Hepatic stellate cell (primary cell): ENCODE measurements at regions not wholly inside any gene's neighbourhood (a gene's known extent, or its start where the extent isn't known, plus 50 kb on each side); places are given as distances from the start of the nearest gene placed in this dataset.

ENCODE experiments used
- DNase-seq: peaks from one replicate; pipeline ENCODE4 v3.0.0; 2011; ENCODE audit warnings: low spot score

DNA sequence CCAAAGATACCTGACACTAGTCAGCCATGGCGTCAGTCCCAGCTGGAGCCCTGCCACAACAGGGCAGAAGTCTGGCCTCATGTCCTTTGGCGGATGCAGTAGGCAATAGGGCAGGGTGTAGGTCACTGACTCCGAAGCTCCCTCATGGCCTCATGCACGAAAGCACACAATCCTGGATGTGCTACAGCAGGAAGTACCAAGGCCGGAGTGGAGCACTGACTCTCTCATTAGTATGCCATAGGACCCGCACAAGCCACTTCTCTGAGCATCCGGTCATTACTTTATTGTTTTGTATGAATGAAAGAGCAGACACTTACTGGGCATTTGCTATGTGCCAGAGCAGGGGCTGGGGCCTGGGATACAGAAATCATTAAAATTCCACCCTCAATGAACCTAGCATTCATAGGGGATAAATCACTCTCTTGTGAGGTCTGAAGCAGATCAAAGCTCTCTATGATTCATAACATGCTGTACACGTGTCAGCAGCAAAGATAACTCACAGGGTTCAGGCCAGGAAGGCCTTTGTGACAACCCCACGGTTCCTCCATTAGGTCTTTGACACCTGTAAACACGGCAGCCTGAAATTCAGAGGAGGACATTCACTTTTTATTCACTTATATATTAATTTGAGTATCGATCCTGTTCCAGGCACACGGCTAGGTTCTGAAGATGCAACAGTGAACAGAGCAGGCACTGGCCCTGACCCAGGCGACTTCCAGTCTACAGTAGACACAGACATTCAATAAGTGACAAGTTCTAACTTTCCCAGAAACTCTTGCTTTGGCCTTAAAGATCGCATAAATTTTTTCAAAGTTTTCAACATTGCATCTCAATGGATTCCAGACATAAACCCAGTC, 357.9 kb upstream of the USP24 start:
- peak; percentile 34 for DNase-seq

DNA sequence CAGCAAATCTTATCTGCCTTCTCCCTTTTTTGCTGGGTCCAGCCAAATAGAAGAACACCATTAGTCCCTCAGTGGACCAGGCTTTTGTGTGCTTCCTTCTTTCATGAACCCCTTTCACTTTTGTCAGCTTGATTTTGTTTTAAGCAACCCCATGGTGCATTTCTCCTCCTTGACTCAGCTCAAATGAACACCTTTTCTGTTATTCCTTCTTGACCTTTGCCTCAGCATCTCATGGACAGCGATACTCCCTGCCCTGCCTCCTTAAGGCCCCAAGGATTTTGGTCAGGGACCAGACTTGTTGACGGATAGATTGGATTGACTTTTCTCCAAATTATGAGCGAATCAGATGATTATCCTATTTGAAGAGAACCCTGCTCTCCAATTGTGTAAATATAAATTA, 356.6 kb upstream of the USP24 start:
- DNase-seq, result peak; percentile 50

DNA sequence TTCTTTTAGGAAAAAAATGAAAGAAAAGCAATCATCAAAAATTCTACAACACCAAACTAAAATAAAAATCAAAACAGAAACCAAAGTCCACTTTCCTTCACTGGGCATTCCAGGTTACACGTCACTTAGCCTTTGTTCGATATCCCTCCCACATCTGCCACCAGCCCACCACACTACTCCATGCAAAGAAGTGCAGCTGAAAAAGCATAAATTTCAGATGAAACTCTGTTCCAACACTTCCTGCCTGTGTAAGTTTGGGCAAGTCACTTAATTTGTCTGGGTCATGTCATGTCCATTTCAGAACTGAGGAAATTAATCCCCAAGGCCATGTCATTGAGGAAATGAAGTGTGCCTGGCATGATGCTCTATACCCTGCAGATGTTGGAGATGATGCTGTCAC, 354.3 kb upstream of the USP24 start:
- DNase-seq, result no peak

DNA sequence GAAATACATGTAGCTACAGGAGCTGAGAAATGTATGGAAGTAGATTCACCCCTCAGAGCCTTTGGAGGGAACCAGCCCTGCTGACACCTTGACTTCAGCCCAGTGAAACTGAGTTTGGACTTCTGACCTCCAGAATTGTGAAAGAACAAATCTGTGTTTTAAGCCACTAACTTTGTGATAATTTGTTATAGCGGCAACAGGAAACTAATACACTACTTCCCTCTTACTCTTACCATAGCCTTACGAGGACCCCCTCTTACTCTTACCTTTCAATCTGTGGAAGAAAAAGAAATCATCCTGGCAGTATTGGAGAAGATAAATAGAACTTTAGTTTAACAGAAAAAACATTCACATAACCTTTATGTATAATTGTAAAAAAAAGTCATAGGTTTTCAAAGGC, 353.6 kb upstream of the USP24 start:
- DNase-seq, result no peak

DNA sequence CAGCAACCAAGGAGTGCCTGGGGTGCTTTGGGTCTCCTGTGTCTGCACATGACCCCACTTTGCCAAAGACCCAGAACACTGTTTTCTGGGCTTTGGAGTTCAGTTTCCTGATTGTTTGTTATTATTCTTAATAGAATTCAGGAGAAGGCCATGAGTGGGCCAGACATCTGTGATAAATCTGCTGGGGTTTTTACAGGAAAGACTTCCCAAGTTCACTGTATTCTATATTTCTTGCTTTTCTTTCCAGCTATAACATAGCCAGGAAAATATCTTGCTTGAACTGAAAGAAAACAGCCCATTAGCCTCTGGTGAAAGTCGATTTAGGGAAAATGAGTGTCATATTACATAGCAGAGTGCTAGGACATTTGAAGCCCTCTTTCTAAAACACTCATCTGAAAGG, 345.1 kb upstream of the USP24 start:
- no peak for DNase-seq

DNA sequence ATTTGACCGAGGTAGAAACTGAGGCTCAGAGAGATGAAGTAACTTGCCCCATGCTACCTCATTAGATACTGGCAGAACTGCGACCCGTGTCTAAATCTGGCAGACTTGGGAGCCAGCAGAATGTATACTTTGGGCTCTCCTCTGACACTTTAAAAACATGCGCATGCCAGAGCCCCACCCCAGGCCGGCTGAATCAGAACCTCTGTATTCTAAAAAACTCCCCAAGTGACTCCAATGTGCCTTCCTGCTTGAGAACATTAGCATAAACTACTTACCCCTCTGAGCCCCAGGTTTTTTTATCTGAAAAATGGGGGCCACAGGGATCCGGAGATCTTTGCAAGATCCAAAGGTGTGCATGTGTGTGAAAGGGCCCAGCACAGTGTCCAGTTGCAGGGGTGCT, 344.7 kb upstream of the USP24 start:
- no peak for DNase-seq

DNA sequence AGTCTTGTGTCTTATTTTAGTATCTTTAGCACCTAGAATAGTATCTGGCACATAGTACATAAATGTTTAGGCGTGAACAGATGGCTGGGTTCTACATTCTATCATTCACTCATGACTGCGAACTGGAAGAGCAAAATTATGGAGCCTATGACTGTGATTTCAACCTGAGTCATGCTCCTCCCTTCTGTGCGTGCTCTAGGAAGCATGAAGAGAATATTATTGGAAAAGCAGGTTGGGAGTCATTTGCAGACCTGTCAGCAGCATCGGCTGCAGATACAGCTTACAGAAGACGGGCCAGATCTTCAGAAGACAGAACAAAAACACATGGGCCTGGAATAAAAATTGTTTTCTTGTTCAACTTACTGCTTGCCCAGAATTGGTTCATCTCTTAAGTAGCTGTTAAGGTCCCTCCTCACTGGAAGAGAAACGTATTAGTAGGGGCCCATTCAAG, 344.0 kb upstream of the USP24 start:
- no peak for DNase-seq

DNA sequence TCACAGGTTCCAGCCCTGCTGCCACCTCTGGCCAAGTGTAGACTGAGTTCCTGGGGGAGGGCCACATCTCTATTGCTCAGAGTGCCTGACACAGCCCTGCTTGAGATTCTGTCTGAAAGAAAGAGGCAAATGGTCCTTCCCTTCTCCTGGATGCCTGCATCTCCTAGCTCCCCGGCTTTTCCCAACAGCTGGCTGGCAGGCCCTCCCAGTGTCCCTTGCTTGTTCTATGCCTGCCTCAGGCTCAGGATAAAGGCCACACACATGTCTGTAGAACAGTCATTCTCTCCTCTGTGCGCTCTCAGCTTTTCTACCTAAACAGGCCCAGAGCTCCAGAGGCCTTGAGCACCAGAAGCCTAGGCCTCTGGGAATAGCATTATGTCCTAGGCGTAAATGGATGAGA, 343.4 kb upstream of the USP24 start:
- no peak for DNase-seq

DNA sequence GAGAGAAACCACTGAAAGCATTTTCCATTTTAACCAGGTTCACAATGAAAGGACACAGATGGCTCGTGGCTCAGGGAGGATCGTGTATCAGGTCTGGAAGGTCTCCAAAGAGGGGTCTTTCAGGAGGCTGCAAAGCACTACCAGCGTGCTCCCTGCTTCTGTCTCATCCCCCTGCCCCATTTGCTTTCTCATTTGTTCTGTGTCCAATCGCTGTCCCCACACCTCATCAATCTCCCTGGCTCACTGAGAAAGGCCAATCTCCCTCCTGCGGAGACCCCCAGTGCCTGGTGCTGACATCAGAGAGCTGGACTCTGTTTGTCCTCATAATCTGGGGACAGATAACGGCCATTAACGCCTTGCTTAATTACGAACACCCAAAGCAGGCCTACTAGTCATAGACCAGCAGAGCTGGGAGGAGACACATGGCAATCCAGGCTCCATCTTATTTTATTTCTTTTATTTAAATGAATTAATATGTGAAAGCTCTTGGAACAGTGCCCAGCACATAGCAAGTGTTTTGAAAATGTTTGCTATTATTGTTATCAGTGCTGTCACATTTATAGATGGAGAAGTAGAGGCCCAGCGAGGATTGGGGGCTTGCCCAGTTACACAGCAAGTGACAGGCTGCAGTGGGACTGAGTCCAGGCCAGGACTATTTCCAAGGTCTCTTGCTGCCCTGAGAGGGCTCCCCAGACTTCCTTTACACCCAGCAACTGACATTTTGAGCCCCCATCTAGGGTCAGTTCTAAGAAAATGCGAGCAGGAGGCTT, 341.0 kb upstream of the USP24 start:
- DNase-seq, result no peak

DNA sequence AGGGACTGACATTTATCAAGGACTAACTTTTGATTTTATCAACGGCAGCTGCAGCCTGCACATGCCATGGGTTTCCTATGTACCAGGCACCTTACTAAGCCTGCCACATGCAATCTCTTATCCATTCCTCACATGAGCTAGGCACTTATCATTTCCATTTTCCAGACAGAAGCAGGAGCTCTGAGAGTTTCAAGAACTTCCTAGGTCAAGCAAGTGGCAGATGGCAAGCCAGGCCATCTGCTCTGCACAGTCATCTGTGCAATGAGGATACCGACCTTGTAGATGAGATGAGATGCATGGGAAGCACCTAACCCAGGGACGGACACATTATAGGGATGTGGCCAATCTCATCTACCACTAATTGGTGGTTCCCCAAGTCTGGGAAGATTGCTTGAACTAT, 339.4 kb upstream of the USP24 start:
- DNase-seq, result no peak

DNA sequence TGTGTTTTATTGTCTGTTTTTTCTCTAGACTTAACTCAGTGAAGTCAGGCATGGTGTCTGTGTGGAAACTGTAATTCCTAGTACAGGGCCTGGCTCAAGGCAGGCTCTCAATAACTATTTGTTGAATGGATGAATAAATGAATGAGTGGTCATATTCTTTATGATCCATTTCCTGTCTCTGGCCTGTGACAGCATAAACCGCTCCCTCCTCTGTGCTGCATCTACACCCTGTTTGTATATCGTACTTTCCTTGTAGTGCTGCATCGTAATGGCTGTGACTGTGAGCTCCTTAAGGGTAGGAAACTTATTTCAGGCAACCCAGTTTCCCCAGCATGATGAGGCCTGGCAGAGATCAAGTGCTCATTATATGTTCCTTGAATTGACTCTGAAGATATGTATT, 337.5 kb upstream of the USP24 start:
- no peak for DNase-seq

DNA sequence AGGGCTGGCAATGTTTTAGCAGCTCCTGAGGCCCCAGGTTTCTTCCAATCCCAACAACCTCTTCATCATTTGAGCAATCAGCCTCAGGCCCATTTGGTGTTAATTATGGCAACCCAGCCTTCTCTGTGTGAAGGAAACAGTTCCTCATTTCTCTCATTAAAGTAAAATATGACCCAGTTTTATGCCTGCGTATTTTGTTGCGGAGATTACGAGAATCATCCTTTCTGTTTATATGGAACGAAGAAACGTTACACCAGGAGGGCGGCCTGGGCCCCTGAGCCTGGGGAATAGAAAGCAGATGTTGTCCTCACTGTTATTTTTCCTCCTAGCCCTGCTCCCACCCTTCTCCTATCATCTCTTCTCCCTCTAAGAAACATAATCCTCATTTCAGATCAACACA, 332.2 kb upstream of the USP24 start:
- no peak for DNase-seq

DNA sequence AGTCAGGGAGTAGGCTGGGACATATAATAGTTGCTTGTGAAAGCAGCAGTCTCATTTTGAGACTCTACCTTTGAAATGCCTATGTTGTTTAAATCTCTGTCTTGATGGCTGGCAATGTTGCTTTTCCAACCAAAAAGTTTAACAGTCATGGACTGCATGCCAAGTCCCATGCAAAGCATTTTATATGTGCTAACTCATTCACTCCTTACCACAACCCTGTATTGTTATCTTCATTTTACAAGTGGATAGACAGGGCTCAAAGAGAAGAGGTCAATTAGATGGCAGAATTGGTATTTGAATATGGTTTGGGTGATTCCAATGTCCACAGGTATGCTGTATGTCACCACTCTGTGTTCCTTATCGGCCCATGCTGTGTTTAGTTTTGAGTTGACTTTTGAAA, 331.4 kb upstream of the USP24 start:
- DNase-seq, result no peak

DNA sequence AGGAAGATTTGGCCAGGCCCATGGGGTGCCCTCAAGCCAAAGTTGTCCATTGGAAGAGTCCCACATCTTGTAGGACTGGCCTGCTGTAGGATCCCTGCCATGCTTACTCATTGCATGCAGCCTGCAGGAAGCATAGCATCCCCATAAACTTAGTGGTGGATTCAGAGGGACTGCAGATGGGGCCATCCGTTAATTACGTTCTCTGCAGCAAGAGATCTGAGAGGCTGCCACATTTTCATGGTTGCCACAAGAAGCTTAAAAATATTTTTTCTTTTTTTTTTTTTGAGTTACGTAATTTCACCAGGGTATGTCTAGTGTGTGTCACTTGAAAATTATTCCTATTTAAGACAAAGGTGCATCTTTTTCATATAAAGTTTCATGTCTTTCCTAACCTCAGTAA, 329.7 kb upstream of the USP24 start:
- no peak for DNase-seq

DNA sequence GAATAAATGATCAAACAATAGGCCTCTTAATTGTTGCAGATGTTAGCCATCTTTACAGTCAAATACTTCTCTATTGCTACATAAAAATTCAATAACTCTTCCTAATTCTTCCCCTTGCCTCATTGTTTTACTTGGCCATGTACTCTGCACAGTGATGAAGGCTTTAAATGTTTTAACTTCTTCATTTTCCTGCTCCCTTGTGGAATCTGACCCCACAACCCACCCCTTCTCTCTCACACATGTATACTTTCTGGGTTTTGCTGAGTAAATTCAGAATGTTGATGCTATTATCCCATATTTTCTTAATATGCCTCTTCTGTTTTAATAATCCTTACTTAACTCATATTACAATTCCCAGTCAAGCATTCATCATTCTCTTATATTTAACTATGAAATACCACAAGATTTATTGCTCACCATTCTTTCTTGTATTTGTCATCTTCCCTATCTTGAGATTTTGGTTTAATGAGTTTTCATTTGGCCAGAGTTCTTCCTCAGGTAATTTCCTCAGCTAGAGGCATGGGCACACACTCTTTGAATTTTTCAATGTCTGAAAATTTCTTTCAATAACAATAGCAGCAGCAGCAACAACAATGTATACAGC, 327.8 kb upstream of the USP24 start:
- DNase-seq, result peak; percentile 31

DNA sequence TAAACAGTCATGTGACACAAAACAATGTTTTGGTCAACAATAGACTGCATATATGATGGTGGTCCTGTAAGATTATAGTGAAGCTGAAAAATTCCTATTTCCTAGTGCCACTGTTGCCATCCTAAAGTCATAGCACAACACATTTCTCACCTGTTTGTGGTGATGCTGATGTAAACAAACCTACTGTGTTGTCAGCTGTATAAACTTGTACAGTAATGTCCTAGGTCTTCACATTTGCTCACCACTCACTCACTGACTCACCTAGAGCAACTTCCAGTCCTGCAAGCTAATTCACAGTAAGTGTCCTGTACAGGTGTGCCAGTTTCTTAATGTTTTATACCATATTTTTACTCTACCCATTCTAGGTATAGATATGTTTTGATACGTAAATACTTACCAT, 326.1 kb upstream of the USP24 start:
- DNase-seq, result no peak

DNA sequence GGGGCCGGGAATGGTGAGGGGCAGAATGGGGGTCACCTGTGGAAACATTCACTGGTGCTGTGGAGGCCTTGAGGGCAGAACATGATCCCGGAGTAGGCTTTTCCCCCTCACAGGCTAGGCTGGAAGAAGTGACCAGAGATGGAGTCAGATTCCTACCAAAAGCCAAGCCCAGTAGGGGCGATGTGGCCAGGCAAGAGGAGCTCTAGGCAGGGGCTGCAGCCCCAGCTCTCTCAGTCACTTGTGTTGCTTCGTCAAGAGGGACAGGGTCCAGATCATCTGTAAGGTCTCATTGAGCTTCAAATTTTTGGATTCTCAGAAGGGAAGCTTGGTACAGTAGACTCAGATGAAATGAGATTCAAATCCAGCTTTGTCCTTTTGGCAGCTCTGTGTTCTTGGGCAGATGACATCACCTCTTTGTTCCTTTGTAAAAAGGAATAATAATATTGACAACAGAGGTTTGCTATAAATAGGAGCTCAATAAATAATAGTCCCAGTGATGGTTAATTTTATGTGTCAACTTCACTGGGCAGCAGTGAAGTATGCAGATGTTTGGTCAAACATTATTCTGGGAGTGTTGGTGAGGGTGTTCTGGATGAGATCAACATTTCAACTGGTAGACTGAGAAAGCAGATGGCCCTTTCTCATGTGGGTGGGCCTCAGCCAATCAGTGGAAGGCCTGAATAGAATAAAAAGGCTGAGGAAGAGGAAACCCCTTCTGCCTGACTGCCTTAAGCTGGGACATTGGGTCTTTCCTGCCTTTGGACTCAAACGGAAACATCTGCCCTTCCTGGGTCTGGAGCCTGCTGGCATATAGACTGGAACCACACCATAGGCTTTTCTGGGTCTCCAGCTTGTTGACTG, 324.7 kb upstream of the USP24 start:
- no peak for DNase-seq

DNA sequence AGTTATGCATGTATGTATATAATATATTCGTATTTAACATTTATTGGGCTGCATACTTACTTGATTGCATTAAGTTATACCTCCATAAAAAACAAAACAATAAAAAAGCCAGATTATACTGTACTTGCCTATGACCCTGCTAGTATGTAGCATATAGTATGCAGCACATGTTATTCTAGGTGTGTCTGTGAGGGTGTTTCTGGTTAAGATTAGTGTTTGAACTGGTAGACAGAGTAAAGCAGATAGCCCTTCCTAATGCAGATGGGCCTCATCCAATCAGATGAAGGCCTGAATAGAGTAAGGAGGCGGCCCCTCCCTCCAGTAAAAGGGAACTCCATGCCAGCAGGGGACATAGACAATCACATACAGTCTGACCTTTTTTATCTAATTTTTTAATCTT, 323.3 kb upstream of the USP24 start:
- no peak for DNase-seq

DNA sequence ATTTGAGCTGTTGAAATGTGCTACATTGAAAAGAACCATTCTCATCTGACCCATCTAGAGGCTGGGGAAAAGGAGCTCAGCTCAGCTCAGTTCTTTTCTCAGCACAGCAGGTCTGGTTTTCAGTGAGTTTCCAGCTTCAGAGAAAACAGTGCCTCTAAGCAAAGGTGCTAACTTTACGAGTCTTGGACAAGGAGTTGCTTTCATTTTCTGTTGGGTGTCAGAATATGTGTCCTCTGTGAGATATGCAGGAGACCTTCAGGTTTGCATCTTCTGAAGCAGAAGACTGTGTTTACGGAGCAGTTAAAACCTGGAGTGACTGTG, 321.3 kb upstream of the USP24 start:
- no peak for DNase-seq

DNA sequence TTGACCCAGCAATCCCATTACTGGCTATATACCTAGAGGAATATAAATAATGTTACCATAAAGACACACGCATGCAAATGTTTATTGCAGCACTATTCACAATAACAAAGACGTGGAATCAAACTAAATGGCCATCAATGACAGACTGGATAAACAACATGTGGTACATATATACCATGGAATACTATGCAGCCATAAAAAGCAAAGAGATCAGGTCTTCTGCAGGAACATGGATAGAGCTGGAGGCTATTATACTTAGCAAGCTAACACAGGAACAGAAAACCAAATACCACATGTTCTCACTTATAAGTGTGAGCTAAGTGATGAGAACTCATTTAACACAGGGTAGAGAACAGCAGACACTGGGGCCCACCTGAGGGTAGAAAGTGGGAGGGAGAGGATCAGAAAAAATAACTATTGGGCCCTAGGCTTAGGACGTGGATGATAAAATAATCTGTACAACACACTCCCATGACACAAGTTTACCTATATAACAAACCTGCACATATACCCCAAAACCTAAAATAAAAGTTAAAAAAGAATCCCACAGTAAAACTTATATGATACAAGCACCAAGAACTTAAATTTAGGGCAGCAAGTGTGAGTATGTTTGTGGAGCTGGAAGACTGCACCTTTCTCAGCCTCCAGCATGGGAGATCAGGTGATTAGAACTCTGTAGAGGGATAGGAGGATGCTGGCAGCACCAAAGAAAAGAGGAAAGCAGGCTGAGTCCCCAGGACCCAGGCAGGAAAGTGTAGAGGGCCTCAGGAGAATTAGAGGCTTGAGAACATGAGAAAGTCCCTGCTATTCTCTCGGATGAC, 320.8 kb upstream of the USP24 start:
- DNase-seq, result no peak

DNA sequence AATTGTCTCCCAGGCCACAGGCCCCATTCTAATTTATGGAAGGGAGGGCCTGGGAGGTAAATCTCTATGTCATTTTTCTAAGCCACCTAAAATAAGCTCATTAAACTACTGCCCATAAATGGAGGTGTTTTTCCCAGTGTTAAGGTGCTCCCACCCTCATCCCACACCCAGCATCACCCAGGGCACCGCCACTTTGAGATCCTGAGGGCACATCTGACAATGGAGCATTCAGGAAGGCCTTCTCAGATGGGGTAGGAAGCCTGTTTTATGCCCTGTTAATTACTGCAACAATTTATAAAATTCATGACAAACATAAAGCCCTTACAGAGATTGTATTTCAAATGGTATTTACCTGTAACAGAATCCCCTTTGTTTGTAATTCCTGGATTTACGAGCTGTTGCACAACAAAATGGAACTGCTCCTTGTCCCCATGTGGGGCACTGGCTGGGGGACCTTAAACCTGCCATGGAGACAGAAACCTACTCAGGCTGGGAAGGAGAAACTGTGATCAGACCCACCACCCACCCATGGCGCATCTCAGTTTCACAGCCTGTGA, 319.5 kb upstream of the USP24 start:
- DNase-seq, result no peak
